DOHH2 (cell line): ENCODE measurements at regions not wholly inside any gene's neighbourhood (a gene's known extent, or its start where the extent isn't known, plus 50 kb on each side); places are given as distances from the start of the nearest gene placed in this dataset.

Experiments
- CTCF ChIP-seq: fragments of 200-600 bp; sonication (generic); IDR thresholded peaks from one replicate; pipeline ENCODE4 v1.5.1; 2014; ENCODE audit warnings: antibody characterized with exemption, mild to moderate bottlenecking, low read depth, low read length; ENCODE audit not compliant: poor library complexity, severe bottlenecking
- EZH2phosphoT487 ChIP-seq: fragments of 200-600 bp; sonication (generic); IDR thresholded peaks from 2 replicates; pipeline ENCODE4 v1.6.1; 2017; ENCODE audit warnings: borderline replicate concordance, mild to moderate bottlenecking, antibody characterized with exemption, low read length, moderate library complexity, mixed read lengths

- TF ChIP-seq CTCF (no peak), EZH2phosphoT487 (no peak)
Measured at GRCh38 chr7:26525398-26526264, 234.0 kb downstream of the SNX10 start.
